Thyroid gland (tissue), 4 donors: ENCODE measurements at regions not wholly inside any gene's neighbourhood (a gene's known extent, or its start where the extent isn't known, plus 50 kb on each side); places are given as distances from the start of the nearest gene placed in this dataset.

Experiments used
- CTCF ChIP-seq, 6 experiments: fragments of 200-600 bp in 3 of 6; fragments of 450-650 bp in 3 of 6; sonication (generic) in 3 of 6; IDR thresholded peaks; one replicate each; pipeline ENCODE4 v1.5.1; 2016 to 2019; ENCODE audit warnings: antibody characterized with exemption in 6 of 6, mild to moderate bottlenecking in 2 of 6, inconsistent platforms in 1 of 6, moderate library complexity in 1 of 6
- POLR2A ChIP-seq, 2 donors: fragments of 450-650 bp; IDR thresholded peaks; one replicate each; pipeline ENCODE4 v1.6.1; 2017; ENCODE audit warnings: antibody characterized with exemption in 2 of 2, mild to moderate bottlenecking in 2 of 2, moderate library complexity in 1 of 2

- TF ChIP-seq POLR2A (IDR thresholded peaks at IDR 0.05) (no peak), CTCF (IDR thresholded peaks at IDR 0.05) (no peak)
Observed at GRCh38 chr6:15936503-15936902, 192.4 kb upstream of the MYLIP start.
